Ishikawa (cell line): ENCODE measurements at regions not wholly inside any gene's neighbourhood (a gene's known extent, or its start where the extent isn't known, plus 50 kb on each side); places are given as distances from the start of the nearest gene placed in this dataset.

Experiments
- CEBPB ChIP-seq: IDR thresholded peaks from 2 replicates; pipeline ENCODE4 v1.6.1; 2012
- CREB1 ChIP-seq: IDR thresholded peaks from 2 replicates; pipeline ENCODE4 v1.6.1; 2012; ENCODE audit warnings: low read depth
- EGR1 ChIP-seq: IDR thresholded peaks from 2 replicates; pipeline ENCODE4 v1.6.1; 2012
- EP300 ChIP-seq: IDR thresholded peaks from 2 replicates; pipeline ENCODE4 v1.6.1; 2012; ENCODE audit warnings: borderline replicate concordance
- FOXM1 ChIP-seq: IDR thresholded peaks from 2 replicates; pipeline ENCODE4 v1.6.1; 2012; ENCODE audit warnings: low read depth, borderline replicate concordance
- NFIC ChIP-seq: IDR thresholded peaks from 2 replicates; pipeline ENCODE4 v1.6.1; 2012
- RAD21 ChIP-seq: IDR thresholded peaks from 2 replicates; pipeline ENCODE4 v1.6.1; 2012; ENCODE audit warnings: low read depth
- REST ChIP-seq: IDR thresholded peaks from 2 replicates; pipeline ENCODE4 v1.6.1; 2012; ENCODE audit warnings: low read depth, mild to moderate bottlenecking
- TAF1 ChIP-seq: IDR thresholded peaks from 2 replicates; pipeline ENCODE4 v1.6.1; 2012; ENCODE audit warnings: low read depth, mild to moderate bottlenecking
- TCF12 ChIP-seq: IDR thresholded peaks from 2 replicates; pipeline ENCODE4 v1.6.1; 2012; ENCODE audit warnings: low read depth
- TEAD4 ChIP-seq: IDR thresholded peaks from 2 replicates; pipeline ENCODE4 v1.6.1; 2012
- USF1 ChIP-seq: IDR thresholded peaks from 2 replicates; pipeline ENCODE4 v1.6.1; 2012
- YY1 ChIP-seq: IDR thresholded peaks from 2 replicates; pipeline ENCODE4 v1.6.1; 2012; ENCODE audit warnings: low read depth
- ZBTB7A ChIP-seq: IDR thresholded peaks from 2 replicates; pipeline ENCODE4 v1.6.1; 2012; ENCODE audit warnings: low read depth
- TF ChIP-seq, protein P1 (sequence below): IDR thresholded peaks from 2 replicates; pipeline ENCODE4 v1.6.1; 2012

DNA sequence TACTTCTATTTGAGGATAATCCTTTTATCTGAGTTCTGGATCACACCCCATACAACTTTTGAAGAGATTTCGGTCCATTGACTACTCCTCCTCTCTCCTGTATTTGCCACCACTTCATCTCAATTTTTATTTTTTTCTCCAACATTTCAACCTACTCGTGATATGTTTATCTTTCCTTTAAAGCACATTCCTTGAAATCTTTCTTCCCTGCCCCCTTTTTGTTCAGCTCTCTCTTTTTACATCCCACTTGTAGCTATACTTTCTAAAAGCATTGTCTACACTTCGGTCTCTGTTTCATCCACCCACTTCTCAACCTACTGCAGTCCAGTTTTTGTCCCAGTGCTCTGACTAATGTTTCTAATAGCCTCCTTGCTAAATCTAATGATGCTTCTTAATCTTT, 299.4 kb downstream of the PSAT1 start:
- TF ChIP-seq EGR1 (no peak), TEAD4 (no peak)

DNA sequence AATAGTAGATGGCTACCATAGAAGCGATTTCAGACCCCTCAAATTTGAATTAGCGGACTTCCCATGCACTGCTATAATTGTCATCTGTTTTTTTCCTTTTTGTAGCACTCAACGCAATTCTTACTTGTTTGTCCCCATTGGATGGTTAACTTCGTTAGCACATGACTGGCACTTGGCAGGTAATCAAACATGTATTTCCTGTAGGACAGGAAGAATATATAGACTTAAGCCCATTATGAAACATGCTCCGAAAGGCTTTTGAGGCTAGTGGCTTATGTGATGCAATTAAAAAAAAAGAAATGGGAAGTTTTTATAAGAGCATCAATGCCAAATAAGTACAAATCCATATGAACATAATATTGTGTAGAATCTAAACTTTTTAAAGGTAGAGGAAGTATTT, 301.2 kb downstream of the PSAT1 start:
- TF ChIP-seq FOXM1 (no peak), EP300 (no peak)

DNA sequence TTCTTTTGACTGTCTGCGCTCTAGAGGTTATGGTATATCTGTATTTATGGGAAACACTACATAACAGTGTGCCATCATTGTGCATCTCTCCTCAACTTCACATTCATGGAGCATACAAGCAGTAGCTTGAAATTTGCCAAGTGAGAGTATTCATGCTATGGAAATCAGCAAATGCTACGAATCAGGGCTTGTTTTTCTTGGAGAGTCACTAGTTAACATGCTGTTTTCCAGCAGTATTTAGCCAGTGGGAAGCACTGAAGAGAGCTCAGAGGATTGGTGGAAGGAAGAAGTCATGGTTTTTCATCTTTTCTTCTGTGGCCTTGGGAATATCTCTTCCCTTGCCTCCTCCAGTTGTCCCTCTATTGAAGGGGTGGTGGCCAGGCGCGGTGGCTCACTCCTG, 303.0 kb downstream of the PSAT1 start:
- no peak for TF ChIP-seq YY1
- TF ChIP-seq CREB1, result no peak
- no peak for TF ChIP-seq FOXM1
- TF ChIP-seq TEAD4, result no peak
- no peak for TF ChIP-seq TCF12
- TF ChIP-seq USF1, result no peak
- TF ChIP-seq ZBTB7A, result no peak
- no peak for TF ChIP-seq EGR1
- TF ChIP-seq, protein P1, sequence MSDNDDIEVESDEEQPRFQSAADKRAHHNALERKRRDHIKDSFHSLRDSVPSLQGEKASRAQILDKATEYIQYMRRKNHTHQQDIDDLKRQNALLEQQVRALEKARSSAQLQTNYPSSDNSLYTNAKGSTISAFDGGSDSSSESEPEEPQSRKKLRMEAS, result no peak
- no peak for TF ChIP-seq EP300
- no peak for TF ChIP-seq NFIC
- TF ChIP-seq REST, result no peak
- no peak for TF ChIP-seq RAD21
- TF ChIP-seq CEBPB, result no peak
- TF ChIP-seq TAF1, result no peak

DNA sequence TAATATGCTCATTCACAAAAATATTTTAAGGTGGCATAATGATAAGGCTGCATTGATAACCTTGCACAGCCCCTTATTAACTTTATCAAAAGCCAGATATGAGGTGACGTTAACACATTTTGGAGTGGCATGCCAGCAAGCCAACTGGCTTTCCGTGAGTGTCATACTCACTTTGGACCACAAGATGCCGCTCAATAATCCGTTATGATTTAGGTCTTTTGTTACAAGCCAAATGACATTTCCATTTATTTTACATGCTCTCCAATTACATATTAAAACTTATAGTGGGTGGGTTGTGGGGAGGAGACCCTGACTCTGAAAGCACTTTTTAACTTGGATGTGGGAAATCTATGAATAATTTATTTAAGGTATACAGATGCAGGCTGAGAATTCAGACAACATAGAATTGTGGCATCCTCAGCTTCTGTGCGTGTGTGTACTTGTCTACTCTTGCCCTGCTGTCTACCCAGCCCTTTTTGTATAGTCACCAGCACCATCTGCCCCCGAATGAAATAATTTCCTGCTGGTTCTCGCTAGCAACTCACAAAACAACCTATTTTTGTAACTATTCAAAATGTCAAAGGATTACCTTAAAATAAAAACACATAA, 305.1 kb downstream of the PSAT1 start:
- TF ChIP-seq, protein P1, result no peak
- peak; percentile 81 for TF ChIP-seq RAD21

GRCh38 chr9:78605041-78606000, 308.4 kb downstream of the PSAT1 start:
- TF ChIP-seq EGR1 (no peak), CREB1 (no peak), TCF12 (no peak), RAD21 (no peak), USF1 (no peak), TAF1 (no peak), FOXM1 (no peak), ZBTB7A (no peak), CEBPB (no peak), YY1 (no peak), TEAD4 (no peak), REST (no peak), EP300 (no peak), NFIC (no peak)
- TF ChIP-seq, protein P1, result no peak

DNA sequence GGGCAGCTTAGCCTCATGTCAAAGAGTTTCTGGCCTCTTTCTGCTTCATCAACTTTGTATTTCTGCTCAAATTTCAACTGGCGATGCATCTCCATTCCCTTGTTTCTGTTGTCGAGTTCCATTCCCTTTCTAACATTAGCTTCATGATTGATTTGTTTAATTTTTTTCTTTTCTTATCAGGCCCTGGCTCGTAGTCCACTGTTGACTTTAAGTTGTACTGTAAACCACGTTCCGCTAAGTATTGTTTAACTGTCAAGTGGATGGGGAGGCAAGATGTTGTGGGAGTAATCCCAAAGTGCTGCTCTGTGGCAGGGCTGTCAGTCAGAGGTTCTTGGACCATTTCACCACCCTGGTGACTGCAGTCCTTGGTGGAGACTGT, 309.1 kb downstream of the PSAT1 start:
- TF ChIP-seq FOXM1, result no peak
- no peak for TF ChIP-seq ZBTB7A
- TF ChIP-seq NFIC, result no peak
- no peak for TF ChIP-seq CREB1
- no peak for TF ChIP-seq EP300
- TF ChIP-seq TEAD4, result no peak
